ENCODE measurements at regions not wholly inside any gene's neighbourhood (a gene's known extent, or its start where the extent isn't known, plus 50 kb on each side); places are given as distances from the start of the nearest gene placed in this dataset.

- Histone ChIP-seq H3K79me1 (ENCODE audit: low read depth, low read length) (no peaks in the 10 kb centered on the region), H4K91ac (ENCODE audit: low read depth, low read length, poor library complexity) (no peak overlapping the region), H2AK5ac (ENCODE audit: low read depth, low read length) (no peak overlapping the region), H2BK12ac (ENCODE audit: low read length) (no peak overlapping the region), H3K27me3 (ENCODE audit: control insufficient read depth in 3 of 3, insufficient read depth in 3 of 3, low read depth in 1 of 3, low read length in 3 of 3) (peaks cover 0 to 2% (median 0%) of the 10 kb centered on the region in 3 experiments), H3K9ac (ENCODE audit: low read depth, low read length, poor library complexity) (no peak overlapping the region), H3K27ac (replicated peaks; ENCODE audit: low read length) (no peak overlapping the region), H2AFZ (ENCODE audit: low read length) (no peak overlapping the region), H3K36me3 (replicated peaks in 1 of 2; ENCODE audit: control insufficient read depth in 2 of 2, insufficient read depth in 2 of 2, low read length in 2 of 2) (peaks cover 0 to 5% of the 10 kb centered on the region in 2 donors), H2BK15ac (ENCODE audit: low read length) (no peak overlapping the region), H3K23ac (ENCODE audit: low read depth, low read length, poor library complexity) (no peak overlapping the region), H3K4me3 (ENCODE audit: low read length in 2 of 2) (no peak overlapping the region), H2BK5ac (ENCODE audit: low read length) (no peak overlapping the region), H3K18ac (ENCODE audit: low read length) (no peak overlapping the region), H3K9me3 (replicated peaks in 1 of 2; ENCODE audit: control insufficient read depth in 2 of 2, insufficient read depth in 1 of 2, low read depth in 1 of 2, low read length in 2 of 2) (peaks cover 0 to 11% of the 10 kb centered on the region in 2 donors), H2BK120ac (ENCODE audit: low read depth, low read length) (no peak overlapping the region), H3K14ac (ENCODE audit: low read length) (no peak overlapping the region), H3K4ac (ENCODE audit: low read length) (no peak overlapping the region), H3K4me2 (ENCODE audit: insufficient read depth, low read length, poor library complexity, severe bottlenecking) (no peak overlapping the region), H3K4me1 (ENCODE audit: control insufficient read depth in 2 of 2, insufficient read depth in 1 of 2, low read depth in 1 of 2, low read length in 2 of 2) (peaks cover 2 to 5% of the 10 kb centered on the region in 2 donors), H4K8ac (ENCODE audit: low read depth, low read length) (no peak overlapping the region)
- no CpG with 5 or more reads among the region's 11 CpGs for WGBS, 2 donors (ENCODE audit: extremely low coverage in 2 of 2, insufficient read length in 2 of 2, insufficient replicate concordance in 1 of 2)
- DNase-seq (ENCODE audit: low spot score) = no peak
Measured at GRCh38 chr22:48880749-48881148, 946.9 kb downstream of the BRD1 start.

DNA sequence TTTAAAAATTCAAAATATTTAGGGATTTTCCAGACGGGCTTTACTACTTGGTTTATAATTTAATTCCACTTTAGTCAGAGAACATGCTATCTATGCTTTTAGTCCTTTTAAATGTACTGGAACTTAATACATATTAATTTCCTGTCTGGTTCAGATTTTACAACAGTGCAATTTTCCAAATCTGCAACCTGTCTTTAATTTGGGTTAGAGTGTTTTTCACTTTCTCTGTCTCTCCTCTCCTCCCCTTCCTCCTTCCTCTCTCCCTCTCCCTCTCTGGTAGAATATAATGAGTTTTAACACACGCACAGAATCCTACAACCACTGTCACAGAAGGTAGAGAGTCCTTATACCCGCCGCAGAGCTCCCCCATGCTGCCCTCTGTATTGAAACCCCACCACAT is 950.7 kb downstream of the BRD1 start:
- H3K4me2 ChIP-seq (ENCODE audit: insufficient read depth, low read length, poor library complexity, severe bottlenecking) = no peak overlapping the region
- H4K91ac ChIP-seq (ENCODE audit: low read depth, low read length, poor library complexity) = no peak overlapping the region
- no peaks in the 10 kb centered on the region for H3K27me3 ChIP-seq (ENCODE audit: control insufficient read depth in 3 of 3, insufficient read depth in 3 of 3, low read depth in 1 of 3, low read length in 3 of 3)
- DNase-seq (ENCODE audit: low spot score) = no peak
- no CpG with 5 or more reads among the region's 4 CpGs for WGBS, 2 donors (ENCODE audit: extremely low coverage in 2 of 2, insufficient read length in 2 of 2, insufficient replicate concordance in 1 of 2)
- no peak overlapping the region for H3K14ac ChIP-seq (ENCODE audit: low read length)
- H3K4me3 ChIP-seq (ENCODE audit: low read length in 2 of 2) = no peak overlapping the region
- H2AFZ ChIP-seq (ENCODE audit: low read length) = no peak overlapping the region
- no peak overlapping the region for H2BK120ac ChIP-seq (ENCODE audit: low read depth, low read length)
- no peak overlapping the region for H2BK15ac ChIP-seq (ENCODE audit: low read length)
- no peak overlapping the region for H3K23ac ChIP-seq (ENCODE audit: low read depth, low read length, poor library complexity)
- H3K27ac ChIP-seq (replicated peaks; ENCODE audit: low read length) = no peak overlapping the region
- H3K4ac ChIP-seq (ENCODE audit: low read length) = no peak overlapping the region
- H2BK12ac ChIP-seq (ENCODE audit: low read length) = no peak overlapping the region
- H3K4me1 ChIP-seq (ENCODE audit: control insufficient read depth in 2 of 2, insufficient read depth in 1 of 2, low read depth in 1 of 2, low read length in 2 of 2) = no peaks in the 10 kb centered on the region
- peaks cover 0 to under 1% of the 10 kb centered on the region in 2 donors for H3K36me3 ChIP-seq (replicated peaks in 1 of 2; ENCODE audit: control insufficient read depth in 2 of 2, insufficient read depth in 2 of 2, low read length in 2 of 2)
- no peak overlapping the region for H3K18ac ChIP-seq (ENCODE audit: low read length)
- no peak overlapping the region for H2BK5ac ChIP-seq (ENCODE audit: low read length)
- H3K79me1 ChIP-seq (ENCODE audit: low read depth, low read length) = no peaks in the 10 kb centered on the region
- no peak overlapping the region for H2AK5ac ChIP-seq (ENCODE audit: low read depth, low read length)
- peaks cover 0 to 6% of the 10 kb centered on the region in 2 donors for H3K9me3 ChIP-seq (replicated peaks in 1 of 2; ENCODE audit: control insufficient read depth in 2 of 2, insufficient read depth in 1 of 2, low read depth in 1 of 2, low read length in 2 of 2)
- no peak overlapping the region for H4K8ac ChIP-seq (ENCODE audit: low read depth, low read length)
- no peak overlapping the region for H3K9ac ChIP-seq (ENCODE audit: low read depth, low read length, poor library complexity)

- no peaks in the 10 kb centered on the region for H3K79me1 ChIP-seq (ENCODE audit: low read depth, low read length)
Measured at GRCh38 chr22:48874956-48875355, 952.7 kb downstream of the BRD1 start.

GRCh38 chr22:48873191-48873520 is 954.5 kb downstream of the BRD1 start:
- no CpG with 5 or more reads among the region's 3 CpGs for WGBS, 2 donors (ENCODE audit: extremely low coverage in 2 of 2, insufficient read length in 2 of 2, insufficient replicate concordance in 1 of 2)
- Histone ChIP-seq H3K9me3 (replicated peaks in 1 of 2; ENCODE audit: control insufficient read depth in 2 of 2, insufficient read depth in 1 of 2, low read depth in 1 of 2, low read length in 2 of 2) (peaks cover 0 to 4% of the 10 kb centered on the region in 2 donors), H3K9ac (ENCODE audit: low read depth, low read length, poor library complexity) (no peak overlapping the region), H3K27me3 (ENCODE audit: control insufficient read depth in 3 of 3, insufficient read depth in 3 of 3, low read depth in 1 of 3, low read length in 3 of 3) (no peaks in the 10 kb centered on the region), H3K23ac (ENCODE audit: low read depth, low read length, poor library complexity) (no peak overlapping the region), H3K4me3 (ENCODE audit: low read length in 2 of 2) (no peak overlapping the region), H2BK5ac (ENCODE audit: low read length) (no peak overlapping the region), H3K4ac (ENCODE audit: low read length) (no peak overlapping the region), H4K91ac (ENCODE audit: low read depth, low read length, poor library complexity) (no peak overlapping the region), H2AK5ac (ENCODE audit: low read depth, low read length) (no peak overlapping the region), H2AFZ (ENCODE audit: low read length) (no peak overlapping the region), H3K36me3 (replicated peaks in 1 of 2; ENCODE audit: control insufficient read depth in 2 of 2, insufficient read depth in 2 of 2, low read length in 2 of 2) (no peaks in the 10 kb centered on the region), H3K79me1 (ENCODE audit: low read depth, low read length) (no peaks in the 10 kb centered on the region), H3K14ac (ENCODE audit: low read length) (no peak overlapping the region), H3K4me2 (ENCODE audit: insufficient read depth, low read length, poor library complexity, severe bottlenecking) (no peak overlapping the region), H2BK12ac (ENCODE audit: low read length) (no peak overlapping the region), H2BK15ac (ENCODE audit: low read length) (no peak overlapping the region), H4K8ac (ENCODE audit: low read depth, low read length) (no peak overlapping the region), H3K4me1 (ENCODE audit: control insufficient read depth in 2 of 2, insufficient read depth in 1 of 2, low read depth in 1 of 2, low read length in 2 of 2) (no peaks in the 10 kb centered on the region), H2BK120ac (ENCODE audit: low read depth, low read length) (no peak overlapping the region), H3K27ac (replicated peaks; ENCODE audit: low read length) (no peak overlapping the region), H3K18ac (ENCODE audit: low read length) (no peak overlapping the region)
- no peak for DNase-seq (ENCODE audit: low spot score)

More at GRCh38 chr22:48874956-48875355, 952.7 kb downstream of the BRD1 start:
- H3K36me3 ChIP-seq (replicated peaks in 1 of 2; ENCODE audit: control insufficient read depth in 2 of 2, insufficient read depth in 2 of 2, low read length in 2 of 2) = no peaks in the 10 kb centered on the region
- no peaks in the 10 kb centered on the region for H3K4me1 ChIP-seq (ENCODE audit: control insufficient read depth in 2 of 2, insufficient read depth in 1 of 2, low read depth in 1 of 2, low read length in 2 of 2)
- H3K4me2 ChIP-seq (ENCODE audit: insufficient read depth, low read length, poor library complexity, severe bottlenecking) = no peak overlapping the region
- H3K14ac ChIP-seq (ENCODE audit: low read length) = no peak overlapping the region
- H3K4me3 ChIP-seq (ENCODE audit: low read length in 2 of 2) = no peak overlapping the region
- H3K27me3 ChIP-seq (ENCODE audit: control insufficient read depth in 3 of 3, insufficient read depth in 3 of 3, low read depth in 1 of 3, low read length in 3 of 3) = no peaks in the 10 kb centered on the region
- no peak overlapping the region for H3K4ac ChIP-seq (ENCODE audit: low read length)
- H2BK12ac ChIP-seq (ENCODE audit: low read length) = no peak overlapping the region
- H3K18ac ChIP-seq (ENCODE audit: low read length) = no peak overlapping the region
- H3K9me3 ChIP-seq (replicated peaks in 1 of 2; ENCODE audit: control insufficient read depth in 2 of 2, insufficient read depth in 1 of 2, low read depth in 1 of 2, low read length in 2 of 2) = peaks cover 0 to 1% of the 10 kb centered on the region in 2 donors
- no peak overlapping the region for H4K91ac ChIP-seq (ENCODE audit: low read depth, low read length, poor library complexity)
- H3K27ac ChIP-seq (replicated peaks; ENCODE audit: low read length) = no peak overlapping the region
- H2AFZ ChIP-seq (ENCODE audit: low read length) = no peak overlapping the region
- H2BK5ac ChIP-seq (ENCODE audit: low read length) = no peak overlapping the region
- H2AK5ac ChIP-seq (ENCODE audit: low read depth, low read length) = no peak overlapping the region
- whole genome bisulfite sequencing, 2 donors (ENCODE audit: extremely low coverage in 2 of 2, insufficient read length in 2 of 2, insufficient replicate concordance in 1 of 2) = no CpG with 5 or more reads among the region's 5 CpGs
- H4K8ac ChIP-seq (ENCODE audit: low read depth, low read length) = no peak overlapping the region
- H2BK120ac ChIP-seq (ENCODE audit: low read depth, low read length) = no peak overlapping the region
- H3K23ac ChIP-seq (ENCODE audit: low read depth, low read length, poor library complexity) = no peak overlapping the region
- H2BK15ac ChIP-seq (ENCODE audit: low read length) = no peak overlapping the region
- no peak for DNase-seq (ENCODE audit: low spot score)
- H3K9ac ChIP-seq (ENCODE audit: low read depth, low read length, poor library complexity) = no peak overlapping the region
